ENCODE measurements at regions not wholly inside any gene's neighbourhood (a gene's known extent, or its start where the extent isn't known, plus 50 kb on each side); places are given as distances from the start of the nearest gene placed in this dataset.
"Not testable (repeated sequence)": the region's sequence is repeated elsewhere in the genome, so short reads cannot be mapped to it uniquely, and the experiment has no call there.

DNA sequence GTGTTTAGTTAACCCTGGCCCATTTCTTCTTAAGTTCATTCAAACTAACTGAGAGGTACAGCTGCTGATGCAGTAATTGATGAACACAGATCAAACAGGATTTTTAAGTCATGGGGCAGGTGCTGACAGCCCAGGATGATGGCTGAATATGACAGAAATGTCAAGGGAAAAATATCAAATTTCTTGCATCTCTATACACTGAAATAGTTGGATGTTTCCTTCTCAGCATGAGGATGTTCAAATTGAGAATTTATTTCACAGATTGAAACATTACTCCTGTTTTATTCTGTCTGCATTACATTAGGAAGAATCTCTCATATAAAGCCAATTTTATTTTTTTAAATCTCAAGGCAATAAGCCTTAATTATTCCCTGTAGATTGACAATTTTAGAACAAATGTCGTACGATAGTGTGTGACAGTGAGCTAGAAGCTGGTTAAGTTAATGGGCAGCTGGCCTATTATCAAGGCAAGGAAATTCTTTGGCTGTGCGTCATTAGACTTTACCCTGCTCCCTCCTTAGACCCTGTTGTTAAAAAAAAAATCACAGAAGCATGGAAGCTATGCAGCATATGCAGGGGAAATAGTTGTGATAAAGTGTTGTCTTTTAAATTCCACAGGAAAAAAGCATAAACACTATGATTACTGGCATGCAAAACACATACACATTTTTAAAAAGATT is 183.8 kb upstream of the KCNMB2 start:
- no peak for DNase-seq

DNA sequence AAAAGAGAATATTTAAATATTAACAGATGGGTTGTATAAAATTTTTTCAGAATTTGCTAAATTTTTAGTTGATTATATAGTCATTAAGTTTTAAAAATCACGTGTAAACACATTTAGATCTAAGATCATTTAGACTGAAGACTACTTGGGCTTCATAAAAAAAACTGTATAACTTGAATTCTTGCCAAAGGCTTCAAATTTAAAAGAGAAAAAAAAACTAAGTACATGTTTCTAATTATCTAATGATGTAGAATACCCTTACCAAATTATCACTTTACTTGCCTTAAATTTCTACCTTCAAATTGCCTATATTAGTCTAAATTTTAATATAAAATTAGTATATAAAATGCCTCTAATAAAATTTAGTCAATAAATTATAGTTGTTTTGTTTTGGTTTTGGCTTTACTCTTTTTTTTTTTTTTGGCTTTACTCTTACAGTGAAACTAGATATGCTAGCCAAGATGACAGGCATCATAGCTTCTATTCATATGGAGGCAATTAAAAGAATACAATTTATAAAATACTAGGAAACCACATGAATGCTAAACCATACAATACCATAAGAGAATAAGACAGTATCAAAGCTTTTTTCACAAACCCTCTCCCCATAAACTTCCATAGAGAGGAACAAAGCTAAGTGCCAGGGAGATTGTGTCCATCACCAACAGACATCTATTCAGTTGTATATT is 183.1 kb upstream of the KCNMB2 start:
- no peak for DNase-seq

DNA sequence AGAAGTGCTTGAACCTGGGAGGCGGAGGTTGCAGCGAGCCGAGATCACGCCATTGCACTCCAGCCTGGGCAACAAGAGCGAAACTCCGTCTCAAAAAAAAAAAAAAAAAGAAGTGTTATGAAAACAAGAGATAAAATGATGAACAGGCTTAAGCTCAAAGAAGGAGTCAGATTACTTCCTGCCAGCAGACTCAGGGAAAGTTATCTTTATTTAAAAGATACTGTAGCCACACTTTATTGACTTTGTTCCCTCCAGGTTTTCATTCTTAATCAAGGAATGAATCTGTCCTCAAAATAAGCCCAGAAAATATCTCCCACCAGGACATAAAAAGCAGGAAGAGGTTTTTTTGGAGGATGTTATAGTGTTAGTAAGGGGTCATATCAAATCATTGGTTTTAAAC is 176.5 kb upstream of the KCNMB2 start:
- no peak for DNase-seq

DNA sequence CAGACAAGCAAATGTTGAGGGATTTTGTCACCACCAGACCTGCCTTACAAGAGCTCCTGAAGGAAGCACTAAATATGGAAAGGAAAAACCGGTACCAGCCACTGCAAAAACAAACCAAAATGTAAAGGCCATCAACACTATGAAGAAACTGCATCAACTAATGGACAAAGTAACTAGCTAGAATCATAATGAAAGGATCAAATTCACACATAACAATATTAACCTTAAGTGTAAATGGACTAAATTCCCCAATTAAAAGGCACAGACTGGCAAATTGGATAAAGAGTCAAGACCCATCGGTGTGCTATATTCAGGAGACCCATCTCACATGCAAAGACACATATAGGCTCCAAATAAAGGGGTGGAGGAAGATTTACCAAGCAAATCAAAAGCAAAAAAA is 173.2 kb upstream of the KCNMB2 start:
- DNase-seq: not testable (repeated sequence)

DNA sequence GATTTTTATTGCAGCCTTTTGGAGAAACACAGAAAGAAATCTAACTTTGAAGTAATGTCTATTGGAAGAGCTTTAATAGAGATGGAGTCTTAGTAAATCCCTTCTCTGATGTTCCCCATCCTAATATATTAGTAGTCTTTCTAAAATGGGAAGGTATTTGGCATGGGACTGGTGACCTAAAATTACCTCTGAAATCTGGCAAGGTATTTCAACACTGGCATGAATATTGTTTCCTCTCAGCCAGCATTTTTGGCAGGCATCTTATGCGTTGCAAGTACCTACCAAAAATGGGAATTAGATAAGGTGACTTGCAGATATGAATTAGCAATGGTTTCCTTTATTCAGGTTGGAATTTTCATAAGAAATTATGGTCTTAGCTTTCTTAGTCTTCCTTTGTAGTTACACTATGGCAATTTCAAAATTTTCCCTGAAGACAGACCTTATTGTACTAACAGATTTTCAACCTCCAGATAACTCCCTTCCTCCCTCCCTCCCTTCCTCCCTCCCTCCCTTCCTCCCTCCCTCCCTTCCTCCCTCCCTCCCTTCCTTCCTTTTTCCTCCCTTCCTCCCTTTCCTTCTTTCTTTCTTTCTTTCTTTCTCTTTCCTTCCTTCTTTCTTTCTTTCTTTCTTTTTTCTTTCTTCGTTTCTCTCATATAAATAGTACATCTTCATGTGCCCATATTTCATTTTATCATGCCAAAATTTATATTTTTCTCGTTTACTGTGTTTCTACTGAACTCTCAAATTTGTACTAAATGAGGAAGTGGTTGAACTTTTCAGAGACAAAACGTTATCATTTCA is 168.2 kb upstream of the KCNMB2 start:
- no peak for DNase-seq

DNA sequence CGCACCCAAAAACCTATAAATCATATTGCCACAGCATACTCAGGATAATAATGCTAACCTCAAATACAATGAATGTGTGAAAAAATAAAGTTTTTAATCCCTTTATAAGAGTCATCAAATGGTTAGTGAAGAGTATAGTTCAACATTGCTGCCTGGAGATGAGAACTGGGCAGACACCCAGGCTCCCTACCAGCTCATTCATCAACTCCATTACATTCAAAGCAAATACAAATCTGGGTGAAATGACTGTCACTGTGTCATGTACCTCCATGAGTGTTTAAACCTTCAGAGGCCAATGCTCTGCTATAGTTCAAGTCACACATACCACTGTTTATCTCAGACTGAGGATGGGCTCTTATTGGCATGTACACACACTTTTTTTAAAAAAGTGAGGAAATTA is 167.2 kb upstream of the KCNMB2 start:
- no peak for DNase-seq

DNA sequence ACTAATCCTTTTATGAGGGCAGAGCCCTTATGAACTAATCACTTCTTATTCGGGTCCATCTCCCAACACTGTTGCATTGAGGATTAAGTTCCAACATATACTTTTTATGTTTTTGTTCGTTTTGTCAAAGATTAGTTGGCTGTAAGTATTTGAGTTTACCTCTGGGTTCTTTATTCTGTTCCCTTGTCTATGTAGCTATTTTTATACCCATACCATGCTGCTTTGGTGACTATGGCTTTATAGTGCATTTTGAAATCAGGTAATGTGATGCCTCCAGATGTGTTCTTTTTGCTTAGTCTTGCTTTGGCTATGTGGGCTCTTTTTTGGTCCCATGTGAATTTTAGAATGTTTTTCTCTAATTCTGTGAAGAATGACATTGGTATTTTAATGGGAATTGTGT is 166.4 kb upstream of the KCNMB2 start:
- DNase-seq: no peak

DNA sequence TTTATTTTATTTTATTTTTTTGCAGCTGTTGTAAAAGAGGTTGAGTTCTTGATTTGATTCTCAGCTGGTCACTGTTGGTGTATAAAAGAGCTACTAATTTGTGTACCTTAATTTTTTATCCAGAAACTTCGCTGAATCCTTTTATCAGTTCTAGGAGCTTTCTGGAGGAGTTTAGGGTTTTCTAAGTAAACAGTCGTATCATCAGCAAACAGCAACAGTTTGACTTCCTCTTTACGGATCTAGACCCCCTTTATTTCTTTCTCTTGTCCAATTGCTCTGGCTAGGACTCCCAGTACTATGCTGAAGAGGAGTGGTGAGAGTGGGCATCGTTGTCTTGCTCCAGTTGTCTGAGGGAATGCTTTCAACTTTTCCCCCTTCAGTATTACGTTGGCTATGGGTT is 165.8 kb upstream of the KCNMB2 start:
- DNase-seq: no peak

DNA sequence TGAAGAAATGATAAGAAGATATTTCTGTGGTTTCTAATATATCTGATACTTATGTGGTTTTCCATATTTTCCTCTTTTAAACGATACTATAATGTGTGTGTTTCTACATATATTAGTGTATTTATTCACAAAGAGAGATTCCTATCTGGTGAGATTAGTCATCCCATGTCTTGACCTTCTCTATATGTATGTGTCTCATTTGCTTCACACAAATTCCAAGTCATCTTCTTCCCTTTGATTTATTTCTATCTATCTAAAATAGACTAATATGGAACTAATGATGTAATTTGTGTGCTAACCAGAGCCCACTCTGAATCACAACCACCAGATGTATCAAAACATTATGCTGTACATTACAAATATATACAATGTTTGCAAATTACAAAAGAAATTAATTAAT is 154.7 kb upstream of the KCNMB2 start:
- no peak for DNase-seq

DNA sequence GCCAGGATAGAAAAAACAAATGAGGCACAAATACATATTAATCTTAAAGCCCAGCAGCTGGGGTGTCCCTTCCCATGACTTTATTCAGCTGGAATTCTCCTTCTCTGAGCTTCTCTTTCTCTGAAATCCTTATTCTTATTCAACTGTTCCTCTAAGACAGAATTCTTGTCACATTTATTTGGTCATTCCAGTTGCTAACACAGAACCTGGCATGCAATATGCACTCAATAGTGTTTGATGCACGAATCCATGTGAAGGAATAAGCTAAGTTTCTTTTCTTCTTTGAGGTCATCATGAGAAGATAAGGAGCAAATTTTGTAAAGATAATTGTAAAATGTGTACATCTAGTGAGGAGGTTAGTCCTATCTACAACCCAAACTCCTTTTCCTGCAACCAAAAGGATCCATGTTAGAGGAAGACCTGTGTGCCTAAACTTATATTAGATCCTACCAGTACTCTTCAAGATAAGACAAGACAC is 154.2 kb upstream of the KCNMB2 start:
- no peak for DNase-seq

DNA sequence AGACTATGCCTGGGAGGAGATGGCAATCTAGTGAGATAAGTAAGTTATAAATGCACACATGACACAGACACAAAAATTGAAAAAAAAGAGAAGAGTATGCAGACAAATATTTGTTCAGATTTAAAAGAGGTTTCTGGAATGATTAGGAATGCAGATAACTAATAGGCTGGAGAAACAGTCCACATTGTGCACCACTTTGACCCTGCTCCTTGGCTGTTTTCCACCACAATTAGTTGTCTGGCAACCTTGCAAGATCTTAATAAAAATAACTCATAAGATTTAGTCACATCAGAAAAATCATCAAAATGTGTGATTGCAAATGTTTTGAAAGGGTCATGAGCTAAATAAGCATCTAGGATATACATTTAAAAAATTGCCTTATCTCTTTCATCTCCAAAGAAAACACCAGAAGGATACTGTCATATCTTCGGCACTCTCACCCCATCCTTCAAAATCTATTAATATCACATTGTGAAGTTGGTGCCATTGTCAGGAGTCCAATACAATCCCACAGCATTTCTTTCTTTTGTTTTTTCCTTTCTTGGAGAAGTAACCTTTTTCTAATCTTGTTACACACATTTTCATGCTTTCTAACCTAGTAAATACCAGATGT is 153.7 kb upstream of the KCNMB2 start:
- DNase-seq: no peak

DNA sequence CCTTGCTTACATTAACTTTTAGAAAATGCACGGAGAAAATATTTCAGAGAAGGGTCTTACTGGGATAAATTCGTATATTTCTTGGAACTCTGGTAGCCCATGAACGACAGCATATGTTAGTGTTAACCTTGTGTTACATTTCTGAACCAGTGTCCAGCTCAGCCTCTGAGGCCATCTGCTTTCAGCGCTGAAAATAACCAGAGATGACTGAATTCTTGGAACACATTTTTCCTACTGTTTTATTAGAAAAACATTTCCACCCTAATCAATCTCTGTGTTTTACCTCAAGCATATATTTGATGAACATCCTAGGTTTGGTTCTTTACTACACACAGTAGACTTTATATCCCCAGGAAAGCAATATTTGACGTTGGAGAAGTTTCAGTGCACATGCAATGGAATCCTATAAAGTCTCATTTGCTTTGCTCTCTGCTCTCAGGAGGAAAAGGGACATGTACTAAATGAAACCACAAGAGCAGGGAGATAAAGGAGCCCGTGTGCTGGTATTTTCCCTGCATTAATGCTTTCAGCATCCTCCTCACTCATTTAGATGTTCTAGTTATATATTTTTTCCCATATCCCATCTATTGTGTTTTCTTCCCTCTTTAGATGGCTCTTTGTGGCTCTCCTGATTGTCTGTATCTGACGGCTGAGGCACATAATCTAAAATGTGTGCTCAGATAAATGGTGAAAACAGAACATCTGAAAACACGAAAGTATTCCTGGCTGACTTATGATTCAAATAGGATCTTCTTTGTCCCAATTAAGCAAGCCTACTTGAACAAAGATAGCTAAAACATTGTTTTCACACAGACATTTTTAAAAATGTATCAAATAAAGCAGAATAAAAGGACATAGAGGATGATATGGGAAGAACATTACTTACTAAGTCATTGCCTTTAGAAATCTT is 151.7 kb upstream of the KCNMB2 start:
- no peak for DNase-seq

DNA sequence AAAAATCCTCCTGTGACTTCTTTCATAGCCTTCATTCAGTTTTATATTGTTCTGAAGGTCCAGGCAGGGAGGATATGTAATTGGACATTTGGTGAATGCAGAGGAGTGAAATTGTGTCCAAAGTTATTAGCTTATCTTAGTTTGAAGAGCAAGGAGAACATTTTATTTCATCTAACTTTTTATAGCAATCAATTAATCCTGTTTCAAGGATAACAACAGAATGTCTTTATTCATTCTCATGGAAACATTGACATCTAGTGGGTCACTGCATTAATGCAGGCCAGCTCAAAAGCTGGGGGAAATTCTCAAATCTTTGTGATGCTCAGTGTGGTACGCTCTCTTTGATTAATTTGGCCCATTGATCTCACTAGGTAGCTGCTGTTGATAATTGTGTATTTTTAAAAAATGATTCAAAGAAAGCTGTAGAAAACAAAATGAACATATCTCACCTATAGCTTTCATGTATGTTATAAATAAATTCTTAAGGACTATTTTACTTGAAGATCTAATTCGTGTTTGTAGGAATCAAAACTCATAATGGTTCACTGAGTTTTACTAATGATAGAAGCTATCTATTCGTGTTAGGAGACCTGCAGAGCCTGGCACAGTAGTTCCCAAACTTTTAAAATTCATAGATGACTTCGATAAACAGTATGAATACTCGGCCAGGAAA is 150.8 kb upstream of the KCNMB2 start:
- DNase-seq: no peak

DNA sequence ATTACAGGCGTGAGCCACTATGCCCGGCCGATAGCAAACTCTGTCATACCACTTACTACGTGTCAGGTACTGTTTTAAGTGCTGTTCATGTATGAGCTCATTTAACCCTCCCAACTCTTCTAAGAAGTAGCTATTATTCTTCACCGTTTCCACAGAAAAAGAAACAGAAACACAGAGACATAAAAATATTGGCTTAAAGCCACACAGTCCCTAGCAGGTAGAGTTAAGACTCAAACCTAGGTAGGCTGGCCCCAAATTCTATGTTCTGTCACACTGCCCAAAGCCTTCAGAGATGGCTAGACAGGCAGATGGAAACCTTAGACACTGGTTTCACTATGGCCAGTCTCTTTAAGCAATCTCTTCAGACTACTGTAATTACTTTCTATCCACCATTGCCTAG is 149.8 kb upstream of the KCNMB2 start:
- no peak for DNase-seq

DNA sequence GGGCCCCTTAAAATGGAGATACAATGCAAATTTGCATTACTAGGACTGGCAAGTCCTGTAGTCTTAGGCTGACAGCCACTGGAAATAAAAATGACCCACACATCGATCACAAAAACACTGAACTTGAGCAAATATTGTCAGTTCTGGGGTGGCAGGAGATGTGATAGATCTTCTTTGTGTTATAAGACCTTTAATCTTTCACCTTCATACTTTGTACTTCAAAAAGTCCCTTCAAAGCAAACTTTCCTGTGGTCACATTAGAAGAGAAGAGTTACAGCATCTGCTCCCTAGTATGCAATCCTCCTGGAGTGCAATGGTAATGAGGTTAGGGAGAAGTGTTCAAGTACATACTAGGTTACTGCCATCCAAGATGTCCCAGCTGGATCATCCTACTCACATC is 149.4 kb upstream of the KCNMB2 start:
- no peak for DNase-seq

DNA sequence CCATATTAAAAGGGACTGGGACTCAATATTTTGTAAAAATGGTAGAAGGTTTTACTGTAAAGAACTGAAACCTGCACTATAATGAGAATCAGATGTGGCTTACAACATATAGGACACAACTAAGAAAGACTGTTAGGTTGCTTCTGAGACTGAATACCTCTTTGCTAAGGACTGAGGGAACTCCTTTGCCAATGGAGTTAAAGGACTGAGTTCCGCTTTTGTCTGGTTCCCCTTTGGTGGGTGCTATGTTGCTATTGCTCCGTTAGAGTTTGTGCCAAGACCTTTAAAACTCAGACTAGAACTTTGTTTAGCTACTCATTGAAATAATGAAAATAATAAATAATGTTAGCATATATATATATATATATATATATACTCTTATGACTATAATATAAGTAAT is 147.8 kb upstream of the KCNMB2 start:
- DNase-seq: no peak

DNA sequence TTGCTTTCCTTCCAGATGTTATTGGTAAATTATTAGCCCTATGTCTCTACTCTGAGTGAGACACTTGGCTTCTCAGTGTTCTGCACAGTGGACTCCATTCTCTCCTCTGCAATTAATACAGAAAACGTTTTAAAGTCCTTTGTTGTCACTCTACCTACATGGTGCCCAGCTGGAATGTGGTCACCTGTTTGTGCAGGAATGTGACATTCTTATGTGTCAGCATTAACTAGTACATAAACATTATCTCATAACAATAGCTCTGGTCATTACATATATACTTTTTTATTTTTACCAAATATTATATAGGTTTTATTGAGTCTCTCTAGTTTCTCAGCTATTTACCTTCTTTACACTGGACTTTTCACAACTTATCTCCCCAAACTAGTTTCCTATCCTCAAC is 147.0 kb upstream of the KCNMB2 start:
- no peak for DNase-seq

DNA sequence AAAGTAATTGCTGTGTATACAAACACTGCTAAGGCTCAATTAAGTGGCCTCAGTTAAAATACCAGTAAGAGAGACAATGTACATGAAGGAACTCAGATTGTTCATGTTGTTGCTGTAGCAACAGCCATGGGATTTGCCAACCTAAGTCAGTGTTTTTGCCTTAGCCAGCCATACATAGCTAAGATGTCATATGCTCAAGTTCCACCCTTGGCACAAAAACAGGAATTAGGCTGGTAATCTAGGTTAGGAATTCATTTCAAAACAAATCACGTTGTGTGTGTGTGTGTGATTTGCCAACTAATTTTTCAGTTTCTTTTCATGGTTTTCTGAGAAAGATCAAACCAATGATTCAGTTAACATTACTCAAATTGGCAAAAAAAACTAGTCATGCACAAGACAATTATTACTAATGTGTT is 143.7 kb upstream of the KCNMB2 start:
- DNase-seq: no peak

DNA sequence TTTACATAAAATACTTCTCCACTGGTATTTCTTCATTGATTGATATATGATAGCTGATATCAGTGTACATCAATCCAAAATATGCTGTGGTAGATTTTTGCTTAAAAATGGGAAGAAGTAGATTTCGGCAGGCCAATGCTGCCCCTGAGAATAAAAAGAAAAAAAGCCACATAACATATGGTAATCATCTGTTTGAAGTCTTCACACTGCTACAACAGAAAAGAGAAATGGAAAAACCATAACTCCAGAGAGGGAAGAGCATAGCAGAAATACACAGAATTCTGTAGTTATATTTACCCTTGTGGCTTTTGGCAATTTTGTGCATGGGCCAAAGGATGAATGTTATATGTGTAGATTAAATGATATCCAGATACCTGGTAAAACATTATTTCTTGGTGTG is 143.1 kb upstream of the KCNMB2 start:
- DNase-seq: no peak

DNA sequence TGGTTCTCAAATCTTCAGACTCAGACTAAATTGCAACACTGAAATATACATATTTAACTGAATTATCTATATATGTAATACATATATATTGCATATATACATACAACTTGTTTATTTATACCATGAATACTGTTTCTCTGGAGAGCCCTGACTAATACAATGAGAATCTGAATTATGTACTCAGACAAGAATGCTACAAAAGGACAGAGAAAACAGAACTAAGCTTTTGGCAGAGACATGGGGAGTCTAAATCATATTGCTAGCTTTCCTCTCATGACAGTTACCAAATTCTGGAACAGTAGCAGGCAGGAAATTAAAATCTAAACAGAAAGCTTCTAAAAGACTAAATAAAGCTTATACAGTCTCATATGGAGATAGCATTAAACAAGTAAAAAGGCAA is 142.4 kb upstream of the KCNMB2 start:
- DNase-seq: no peak

DNA sequence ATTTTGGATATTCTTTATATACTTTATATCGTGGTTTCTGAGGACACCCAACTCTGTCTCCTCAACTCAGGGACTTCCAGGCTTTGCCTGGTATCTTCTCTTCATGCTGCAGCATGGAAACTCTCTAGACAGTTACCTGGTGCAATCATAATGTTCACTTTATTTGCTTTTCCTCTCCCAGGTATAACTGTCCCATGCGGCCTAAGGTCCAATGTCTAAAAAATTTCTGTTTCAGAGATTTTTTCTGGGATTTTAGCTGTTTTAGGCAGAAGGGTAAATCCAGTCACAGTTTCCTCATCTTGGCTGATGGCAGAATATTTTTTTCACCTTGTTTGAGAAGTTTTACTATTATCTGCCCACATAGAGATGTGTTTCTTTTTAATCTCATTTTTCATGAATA is 139.9 kb upstream of the KCNMB2 start:
- DNase-seq: no peak

DNA sequence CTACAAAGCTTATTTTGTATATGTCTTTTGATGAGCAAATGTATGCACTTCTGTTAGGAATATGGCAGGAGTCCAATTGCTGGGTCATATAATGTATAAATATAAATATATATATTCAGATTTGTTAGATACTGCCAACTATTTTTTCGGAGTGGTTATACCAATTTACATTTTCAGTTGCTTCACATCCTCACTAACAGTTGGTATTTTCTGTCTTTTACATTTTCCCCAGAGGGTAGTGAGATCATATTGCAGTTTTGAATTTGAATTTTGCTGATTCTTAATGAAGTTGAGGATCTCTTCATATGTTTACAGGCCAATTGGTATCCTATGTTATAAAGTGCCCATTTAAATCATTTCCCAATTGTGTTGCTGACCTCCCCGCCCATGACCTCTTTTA is 139.0 kb upstream of the KCNMB2 start:
- DNase-seq: no peak

Measured in stimulated activated CD4-positive, alpha-beta T cell treated with anti-CD3 and anti-CD28 coated beads, Interleukin-4, amount 100 ng/mL, for 1 hour (primary cell).